IPS-20b (cell line): ENCODE measurements at regions not wholly inside any gene's neighbourhood (a gene's known extent, or its start where the extent isn't known, plus 50 kb on each side); places are given as distances from the start of the nearest gene placed in this dataset.

ENCODE experiments used
- H3K27ac ChIP-seq: one replicate; pipeline ENCODE4 v1.5.1; 2013; ENCODE audit warnings: low read length
- H3K27me3 ChIP-seq: 2 replicates; pipeline ENCODE4 v1.6.1; 2013; ENCODE audit warnings: mild to moderate bottlenecking, low read length, inconsistent platforms; ENCODE audit not compliant: insufficient read depth
- H3K36me3 ChIP-seq: 2 replicates; pipeline ENCODE4 v1.6.1; 2013; ENCODE audit warnings: low read depth, mild to moderate bottlenecking, inconsistent platforms, low read length, moderate library complexity; ENCODE audit not compliant: insufficient read depth
- H3K4me1 ChIP-seq: 2 replicates; pipeline ENCODE4 v1.6.1; 2013; ENCODE audit warnings: mild to moderate bottlenecking, control low read depth, inconsistent platforms, low read length, moderate library complexity; ENCODE audit not compliant: insufficient read depth
- H3K4me3 ChIP-seq: 2 replicates; pipeline ENCODE4 v1.5.1; 2013; ENCODE audit warnings: mild to moderate bottlenecking, low read length, inconsistent platforms
- H3K9ac ChIP-seq: 2 replicates; pipeline ENCODE4 v1.6.1; 2013; ENCODE audit warnings: low read depth, mild to moderate bottlenecking, inconsistent platforms, low read length, moderate library complexity
- H3K9me3 ChIP-seq: 2 replicates; pipeline ENCODE4 v1.6.1; 2013; ENCODE audit warnings: mild to moderate bottlenecking, low read depth, low read length, inconsistent platforms; ENCODE audit not compliant: insufficient read depth

GRCh38 chr3:137097852-137098251, 140.1 kb downstream of the IL20RB start:
- Histone ChIP-seq H3K36me3 (no peaks in the 10 kb centered on the region), H3K4me1 (no peaks in the 10 kb centered on the region; the same call in 1 of the 2 replicates), H3K9me3 (no peaks in the 10 kb centered on the region), H3K9ac (no peak overlapping the region), H3K27ac (no peak overlapping the region), H3K4me3 (no peak overlapping the region), H3K27me3 (no peaks in the 10 kb centered on the region)

GRCh38 chr3:137099364-137100219, 141.8 kb downstream of the IL20RB start:
- no peak overlapping the region for H3K27ac ChIP-seq
- no peaks in the 10 kb centered on the region for H3K36me3 ChIP-seq
- H3K4me3 ChIP-seq = no peak overlapping the region
- H3K9me3 ChIP-seq = no peaks in the 10 kb centered on the region
- H3K9ac ChIP-seq = no peak overlapping the region
- H3K27me3 ChIP-seq = no peaks in the 10 kb centered on the region
- H3K4me1 ChIP-seq = no peaks in the 10 kb centered on the region; the same call in 1 of the 2 replicates

GRCh38 chr3:137100326-137100725, 142.5 kb downstream of the IL20RB start:
- no peak overlapping the region for H3K4me3 ChIP-seq
- no peak overlapping the region for H3K27ac ChIP-seq
- no peaks in the 10 kb centered on the region for H3K36me3 ChIP-seq
- H3K27me3 ChIP-seq = no peaks in the 10 kb centered on the region
- H3K9ac ChIP-seq = no peak overlapping the region
- no peaks in the 10 kb centered on the region; the same call in 1 of the 2 replicates for H3K4me1 ChIP-seq
- H3K9me3 ChIP-seq = no peaks in the 10 kb centered on the region

- Histone ChIP-seq H3K4me3 (no peak overlapping the region), H3K9ac (no peak overlapping the region), H3K9me3 (no peaks in the 10 kb centered on the region), H3K27me3 (no peaks in the 10 kb centered on the region), H3K4me1 (peaks cover 17% of the 10 kb centered on the region), H3K36me3 (no peaks in the 10 kb centered on the region), H3K27ac (no peak overlapping the region)
Measured at GRCh38 chr3:137103739-137104138, 146.0 kb downstream of the IL20RB start.

GRCh38 chr3:137105277-137105977, 147.6 kb downstream of the IL20RB start:
- Histone ChIP-seq H3K9me3 (no peaks in the 10 kb centered on the region), H3K9ac (peak overlapping the region; percentile 67), H3K27me3 (no peaks in the 10 kb centered on the region), H3K4me3 (peak overlapping the region; percentile 51), H3K27ac (peak overlapping the region; percentile 37), H3K36me3 (no peaks in the 10 kb centered on the region), H3K4me1 (peaks cover 25% of the 10 kb centered on the region)

GRCh38 chr3:137106612-137107240, 148.9 kb downstream of the IL20RB start:
- H3K4me3 ChIP-seq = 0 out of 2 replicates have a peak overlapping the region, but pooled peaks have one; percentile 11
- no peak overlapping the region for H3K9ac ChIP-seq
- H3K36me3 ChIP-seq = no peaks in the 10 kb centered on the region

GRCh38 chr3:137108699-137109440, 151.1 kb downstream of the IL20RB start:
- Histone ChIP-seq H3K36me3 (no peaks in the 10 kb centered on the region), H3K9ac (no peak overlapping the region), H3K27me3 (no peaks in the 10 kb centered on the region), H3K9me3 (no peaks in the 10 kb centered on the region), H3K4me3 (no peak overlapping the region), H3K27ac (no peak overlapping the region), H3K4me1 (peaks cover 25% of the 10 kb centered on the region)

More at GRCh38 chr3:137106612-137107240, 148.9 kb downstream of the IL20RB start:
- Histone ChIP-seq H3K27me3 (no peaks in the 10 kb centered on the region), H3K9me3 (no peaks in the 10 kb centered on the region), H3K4me1 (peaks cover 25% of the 10 kb centered on the region), H3K27ac (no peak overlapping the region)

GRCh38 chr3:137110392-137110996, 152.7 kb downstream of the IL20RB start:
- no peak overlapping the region for H3K9ac ChIP-seq
- no peak overlapping the region for H3K4me3 ChIP-seq
- no peaks in the 10 kb centered on the region for H3K36me3 ChIP-seq
- H3K4me1 ChIP-seq = peaks cover 25% of the 10 kb centered on the region
- H3K27me3 ChIP-seq = no peaks in the 10 kb centered on the region
- H3K27ac ChIP-seq = no peak overlapping the region
- no peaks in the 10 kb centered on the region for H3K9me3 ChIP-seq

- no peak overlapping the region for H3K4me3 ChIP-seq
- H3K27me3 ChIP-seq = no peaks in the 10 kb centered on the region
- no peak overlapping the region for H3K27ac ChIP-seq
- peaks cover 20% of the 10 kb centered on the region for H3K4me1 ChIP-seq
- no peaks in the 10 kb centered on the region for H3K9me3 ChIP-seq
- H3K9ac ChIP-seq = no peak overlapping the region
- H3K36me3 ChIP-seq = no peaks in the 10 kb centered on the region
Measured at GRCh38 chr3:137111497-137111896, 153.7 kb downstream of the IL20RB start.

- H3K4me3 ChIP-seq = no peak overlapping the region
- no peaks in the 10 kb centered on the region for H3K27me3 ChIP-seq
- no peaks in the 10 kb centered on the region for H3K36me3 ChIP-seq
- H3K27ac ChIP-seq = no peak overlapping the region
- no peaks in the 10 kb centered on the region for H3K9me3 ChIP-seq
- H3K9ac ChIP-seq = no peak overlapping the region
- H3K4me1 ChIP-seq = no peaks in the 10 kb centered on the region; the same call in 1 of the 2 replicates
Measured at GRCh38 chr3:137116619-137117018, 158.8 kb downstream of the IL20RB start.
